HepG2 (cell line): ENCODE measurements at regions not wholly inside any gene's neighbourhood (a gene's known extent, or its start where the extent isn't known, plus 50 kb on each side); places are given as distances from the start of the nearest gene placed in this dataset.
A peak's percentile ranks its signal among the peaks of the same experiment; 100 is the strongest.

Source experiments
- ARID5B ChIP-seq: IDR thresholded peaks from 2 replicates; pipeline ENCODE4 v1.4.0; 2020; ENCODE audit warnings: mild to moderate bottlenecking, missing genetic modification reagents
- EP300 ChIP-seq, 3 experiments: sonication (generic) in 1 of 3; formaldehyde crosslinking in 1 of 3; IDR thresholded peaks; 2 replicates each; pipeline versions ENCODE4 v1.5.1 to v1.6.1; 2011 to 2020; ENCODE audit warnings: low read depth in 2 of 3, low read length in 2 of 3, borderline replicate concordance in 1 of 3, improper control_type of control experiment in 1 of 3, mild to moderate bottlenecking in 1 of 3, missing genetic modification reagents in 1 of 3, moderate library complexity in 1 of 3
- FOSL2 ChIP-seq: sonication (generic); formaldehyde crosslinking; IDR thresholded peaks from 2 replicates; pipeline ENCODE4 v1.4.0; 2020; ENCODE audit warnings: missing genetic modification reagents
- GATA4 ChIP-seq: sonication (generic); IDR thresholded peaks from 2 replicates; pipeline ENCODE4 v1.6.1; 2016; ENCODE audit warnings: antibody characterized with exemption, low read depth, borderline replicate concordance
- HDAC2 ChIP-seq: sonication (generic); formaldehyde crosslinking; IDR thresholded peaks from 2 replicates; pipeline ENCODE4 v1.4.0; 2020; ENCODE audit warnings: missing genetic modification reagents
- HNRNPL ChIP-seq: fragments of 200-400 bp; formaldehyde crosslinking; IDR thresholded peaks from 2 replicates; pipeline ENCODE4 v1.6.1; 2017; ENCODE audit warnings: mild to moderate bottlenecking, low read depth, low read length
- ISL2 ChIP-seq: sonication (generic); formaldehyde crosslinking; IDR thresholded peaks from 2 replicates; pipeline ENCODE4 v1.5.0; 2020; ENCODE audit warnings: missing genetic modification reagents
- MED1 ChIP-seq: sonication (generic); formaldehyde crosslinking; IDR thresholded peaks from 2 replicates; pipeline ENCODE4 v1.4.0; 2020; ENCODE audit warnings: missing genetic modification reagents
- POLR2AphosphoS2 ChIP-seq: IDR thresholded peaks from 2 replicates; pipeline ENCODE4 v1.6.1; 2011; ENCODE audit warnings: low read depth, low read length, improper control_type of control experiment
- SALL1 ChIP-seq: sonication (generic); formaldehyde crosslinking; IDR thresholded peaks from 2 replicates; pipeline ENCODE4 v1.8.0; 2022; ENCODE audit warnings: mild to moderate bottlenecking, missing genetic modification reagents
- SOX13 ChIP-seq, 3 experiments: fragments of 450-650 bp in 1 of 3; sonication (generic) in 1 of 3; formaldehyde crosslinking in 1 of 3; IDR thresholded peaks in 2 of 3; conservative IDR thresholded peaks in 1 of 3; 2 replicates each; pipeline versions ENCODE4 v1.5.0 to v1.6.1; 2016 to 2020; ENCODE audit warnings: antibody characterized with exemption in 1 of 3, mild to moderate bottlenecking in 1 of 3, missing compliant biosample characterization in 1 of 3, missing genetic modification reagents in 1 of 3, moderate library complexity in 1 of 3
- THYN1 ChIP-seq: sonication (generic); formaldehyde crosslinking; IDR thresholded peaks from 2 replicates; pipeline ENCODE4 v1.8.1; 2023; ENCODE audit warnings: low read depth, mild to moderate bottlenecking, moderate library complexity, missing genetic modification reagents, borderline replicate concordance
- ZNF234 ChIP-seq: sonication (generic); formaldehyde crosslinking; conservative IDR thresholded peaks from 2 replicates; pipeline ENCODE4 v1.5.1; 2020; ENCODE audit warnings: mild to moderate bottlenecking, missing genetic modification reagents
- ZNF749 ChIP-seq: sonication (generic); formaldehyde crosslinking; IDR thresholded peaks from 2 replicates; pipeline ENCODE4 v1.8.0; 2022; ENCODE audit warnings: mild to moderate bottlenecking, missing genetic modification reagents, moderate library complexity, borderline replicate concordance
- TF ChIP-seq, protein P1 (sequence below): sonication (generic); formaldehyde crosslinking; IDR thresholded peaks from 2 replicates; pipeline ENCODE4 v1.4.0; 2020; ENCODE audit warnings: missing genetic modification reagents
- TF ChIP-seq, protein P2 (sequence below): sonication (generic); formaldehyde crosslinking; IDR thresholded peaks from 2 replicates; pipeline ENCODE4 v1.4.0; 2020; ENCODE audit warnings: missing genetic modification reagents
- TF ChIP-seq, protein P3 (sequence below): sonication (generic); formaldehyde crosslinking; IDR thresholded peaks from 2 replicates; pipeline ENCODE4 v1.8.0; 2022; ENCODE audit warnings: mild to moderate bottlenecking, missing genetic modification reagents; ENCODE audit not compliant: insufficient replicate concordance

- no peak for TF ChIP-seq POLR2AphosphoS2
- no peak for TF ChIP-seq SALL1 (CRISPR knock-in tag)
- TF ChIP-seq, protein P1, sequence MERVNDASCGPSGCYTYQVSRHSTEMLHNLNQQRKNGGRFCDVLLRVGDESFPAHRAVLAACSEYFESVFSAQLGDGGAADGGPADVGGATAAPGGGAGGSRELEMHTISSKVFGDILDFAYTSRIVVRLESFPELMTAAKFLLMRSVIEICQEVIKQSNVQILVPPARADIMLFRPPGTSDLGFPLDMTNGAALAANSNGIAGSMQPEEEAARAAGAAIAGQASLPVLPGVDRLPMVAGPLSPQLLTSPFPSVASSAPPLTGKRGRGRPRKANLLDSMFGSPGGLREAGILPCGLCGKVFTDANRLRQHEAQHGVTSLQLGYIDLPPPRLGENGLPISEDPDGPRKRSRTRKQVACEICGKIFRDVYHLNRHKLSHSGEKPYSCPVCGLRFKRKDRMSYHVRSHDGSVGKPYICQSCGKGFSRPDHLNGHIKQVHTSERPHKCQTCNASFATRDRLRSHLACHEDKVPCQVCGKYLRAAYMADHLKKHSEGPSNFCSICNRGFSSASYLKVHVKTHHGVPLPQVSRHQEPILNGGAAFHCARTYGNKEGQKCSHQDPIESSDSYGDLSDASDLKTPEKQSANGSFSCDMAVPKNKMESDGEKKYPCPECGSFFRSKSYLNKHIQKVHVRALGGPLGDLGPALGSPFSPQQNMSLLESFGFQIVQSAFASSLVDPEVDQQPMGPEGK (CRISPR knock-in tag), result no peak
- TF ChIP-seq THYN1 (CRISPR knock-in tag), result no peak
- no peak for TF ChIP-seq ZNF234
- TF ChIP-seq FOSL2 (CRISPR knock-in tag), result peak; percentile 67
- peak in 1 of 2 experiments; percentile 36; a peak in 1 of 4 replicates for TF ChIP-seq EP300 (IDR thresholded peaks at IDR 0.05; ENCODE audit: low read depth in 2 of 2, low read length in 2 of 2)
- TF ChIP-seq EP300 (CRISPR knock-in tag; IDR thresholded peaks at IDR 0.05; ENCODE audit: borderline replicate concordance), result no peak
- peak; percentile 64; the same call in 1 of the 2 replicates for TF ChIP-seq MED1 (CRISPR knock-in tag)
- no peak for TF ChIP-seq GATA4
- TF ChIP-seq ZNF749, result no peak
- no peak for TF ChIP-seq HDAC2
- TF ChIP-seq, protein P2, sequence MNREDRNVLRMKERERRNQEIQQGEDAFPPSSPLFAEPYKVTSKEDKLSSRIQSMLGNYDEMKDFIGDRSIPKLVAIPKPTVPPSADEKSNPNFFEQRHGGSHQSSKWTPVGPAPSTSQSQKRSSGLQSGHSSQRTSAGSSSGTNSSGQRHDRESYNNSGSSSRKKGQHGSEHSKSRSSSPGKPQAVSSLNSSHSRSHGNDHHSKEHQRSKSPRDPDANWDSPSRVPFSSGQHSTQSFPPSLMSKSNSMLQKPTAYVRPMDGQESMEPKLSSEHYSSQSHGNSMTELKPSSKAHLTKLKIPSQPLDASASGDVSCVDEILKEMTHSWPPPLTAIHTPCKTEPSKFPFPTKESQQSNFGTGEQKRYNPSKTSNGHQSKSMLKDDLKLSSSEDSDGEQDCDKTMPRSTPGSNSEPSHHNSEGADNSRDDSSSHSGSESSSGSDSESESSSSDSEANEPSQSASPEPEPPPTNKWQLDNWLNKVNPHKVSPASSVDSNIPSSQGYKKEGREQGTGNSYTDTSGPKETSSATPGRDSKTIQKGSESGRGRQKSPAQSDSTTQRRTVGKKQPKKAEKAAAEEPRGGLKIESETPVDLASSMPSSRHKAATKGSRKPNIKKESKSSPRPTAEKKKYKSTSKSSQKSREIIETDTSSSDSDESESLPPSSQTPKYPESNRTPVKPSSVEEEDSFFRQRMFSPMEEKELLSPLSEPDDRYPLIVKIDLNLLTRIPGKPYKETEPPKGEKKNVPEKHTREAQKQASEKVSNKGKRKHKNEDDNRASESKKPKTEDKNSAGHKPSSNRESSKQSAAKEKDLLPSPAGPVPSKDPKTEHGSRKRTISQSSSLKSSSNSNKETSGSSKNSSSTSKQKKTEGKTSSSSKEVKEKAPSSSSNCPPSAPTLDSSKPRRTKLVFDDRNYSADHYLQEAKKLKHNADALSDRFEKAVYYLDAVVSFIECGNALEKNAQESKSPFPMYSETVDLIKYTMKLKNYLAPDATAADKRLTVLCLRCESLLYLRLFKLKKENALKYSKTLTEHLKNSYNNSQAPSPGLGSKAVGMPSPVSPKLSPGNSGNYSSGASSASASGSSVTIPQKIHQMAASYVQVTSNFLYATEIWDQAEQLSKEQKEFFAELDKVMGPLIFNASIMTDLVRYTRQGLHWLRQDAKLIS (CRISPR knock-in tag), result no peak
- no peak for TF ChIP-seq HNRNPL
- 0 out of 2 replicates have a peak, but pooled peaks have one; percentile 41 for TF ChIP-seq ARID5B
- TF ChIP-seq, protein P3, sequence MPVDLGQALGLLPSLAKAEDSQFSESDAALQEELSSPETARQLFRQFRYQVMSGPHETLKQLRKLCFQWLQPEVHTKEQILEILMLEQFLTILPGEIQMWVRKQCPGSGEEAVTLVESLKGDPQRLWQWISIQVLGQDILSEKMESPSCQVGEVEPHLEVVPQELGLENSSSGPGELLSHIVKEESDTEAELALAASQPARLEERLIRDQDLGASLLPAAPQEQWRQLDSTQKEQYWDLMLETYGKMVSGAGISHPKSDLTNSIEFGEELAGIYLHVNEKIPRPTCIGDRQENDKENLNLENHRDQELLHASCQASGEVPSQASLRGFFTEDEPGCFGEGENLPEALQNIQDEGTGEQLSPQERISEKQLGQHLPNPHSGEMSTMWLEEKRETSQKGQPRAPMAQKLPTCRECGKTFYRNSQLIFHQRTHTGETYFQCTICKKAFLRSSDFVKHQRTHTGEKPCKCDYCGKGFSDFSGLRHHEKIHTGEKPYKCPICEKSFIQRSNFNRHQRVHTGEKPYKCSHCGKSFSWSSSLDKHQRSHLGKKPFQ (CRISPR knock-in tag), result no peak
- no peak for TF ChIP-seq SOX13 (IDR thresholded peaks at IDR 0.05)
- peak in 1 of 2 experiments; percentile 26; a peak in 1 of 4 replicates for TF ChIP-seq SOX13 (CRISPR knock-in tag; conservative IDR thresholded peaks at IDR 0.05 in 1 of 2, IDR thresholded peaks at IDR 0.05 in 1 of 2)
- peak; percentile 72 for TF ChIP-seq ISL2 (CRISPR knock-in tag)
These were observed 690.2 kb downstream of the NR2F1-AS1 start (continued) for GRCh38 chr5:92890841-92891244.
